ENCODE measurements at regions not wholly inside any gene's neighbourhood (a gene's known extent, or its start where the extent isn't known, plus 50 kb on each side); places are given as distances from the start of the nearest gene placed in this dataset.

- 98% methylated on average over 4 of the region's 4 CpGs for WGBS (ENCODE audit: insufficient coverage, low coverage, low lambda C conversion rate, missing lambda C conversion rate)
- no peak for TF ChIP-seq POLR2A (IDR thresholded peaks at IDR 0.05)
- TF ChIP-seq, protein P1, sequence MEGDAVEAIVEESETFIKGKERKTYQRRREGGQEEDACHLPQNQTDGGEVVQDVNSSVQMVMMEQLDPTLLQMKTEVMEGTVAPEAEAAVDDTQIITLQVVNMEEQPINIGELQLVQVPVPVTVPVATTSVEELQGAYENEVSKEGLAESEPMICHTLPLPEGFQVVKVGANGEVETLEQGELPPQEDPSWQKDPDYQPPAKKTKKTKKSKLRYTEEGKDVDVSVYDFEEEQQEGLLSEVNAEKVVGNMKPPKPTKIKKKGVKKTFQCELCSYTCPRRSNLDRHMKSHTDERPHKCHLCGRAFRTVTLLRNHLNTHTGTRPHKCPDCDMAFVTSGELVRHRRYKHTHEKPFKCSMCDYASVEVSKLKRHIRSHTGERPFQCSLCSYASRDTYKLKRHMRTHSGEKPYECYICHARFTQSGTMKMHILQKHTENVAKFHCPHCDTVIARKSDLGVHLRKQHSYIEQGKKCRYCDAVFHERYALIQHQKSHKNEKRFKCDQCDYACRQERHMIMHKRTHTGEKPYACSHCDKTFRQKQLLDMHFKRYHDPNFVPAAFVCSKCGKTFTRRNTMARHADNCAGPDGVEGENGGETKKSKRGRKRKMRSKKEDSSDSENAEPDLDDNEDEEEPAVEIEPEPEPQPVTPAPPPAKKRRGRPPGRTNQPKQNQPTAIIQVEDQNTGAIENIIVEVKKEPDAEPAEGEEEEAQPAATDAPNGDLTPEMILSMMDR (IDR thresholded peaks at IDR 0.05), result no peak
- no peaks in the 10 kb centered on the region for H3K9me3 ChIP-seq
- no peaks in the 10 kb centered on the region for H3K27me3 ChIP-seq
- peaks cover 0 to 11% (median 5%) of the 10 kb centered on the region in 4 donors for H3K4me1 ChIP-seq
- no peak for DNase-seq
- no peaks in the 10 kb centered on the region for H3K36me3 ChIP-seq
- no peak overlapping the region for H3K27ac ChIP-seq
- no peak overlapping the region for H3K4me3 ChIP-seq
- intact Hi-C loops (cut with DNase I), result no loop called here
- ATAC-seq, result no peak
These were observed 331.8 kb upstream of the B3GAT1 start for GRCh38 chr11:134743820-134744195.

- no peaks in the 10 kb centered on the region for H3K9me3 ChIP-seq
- no peak overlapping the region for H3K27ac ChIP-seq
- DNase-seq (no peak), ATAC-seq (peak; percentile 53 to 75 (median 70))
- no peaks in the 10 kb centered on the region for H3K27me3 ChIP-seq
- H3K4me1 ChIP-seq, result peaks cover 0 to 11% (median 5%) of the 10 kb centered on the region in 4 donors
- 41% methylated on average over 9 of the region's 12 CpGs for WGBS (ENCODE audit: insufficient coverage, low coverage, low lambda C conversion rate, missing lambda C conversion rate)
- TF ChIP-seq, protein P1 (IDR thresholded peaks at IDR 0.05), result no peak
- no peak for TF ChIP-seq POLR2A (IDR thresholded peaks at IDR 0.05)
- H3K36me3 ChIP-seq, result no peaks in the 10 kb centered on the region
- intact Hi-C loops (cut with DNase I), result no loop called here
- H3K4me3 ChIP-seq, result no peak overlapping the region
These were observed 331.1 kb upstream of the B3GAT1 start for GRCh38 chr11:134742956-134743819.

GRCh38 chr11:134742224-134742612 lies 330.2 kb upstream of the B3GAT1 start:
- Histone ChIP-seq H3K4me1 (peaks cover 0 to 11% (median 5%) of the 10 kb centered on the region in 4 donors), H3K27me3 (no peaks in the 10 kb centered on the region), H3K4me3 (no peak overlapping the region), H3K36me3 (no peaks in the 10 kb centered on the region), H3K9me3 (no peaks in the 10 kb centered on the region), H3K27ac (no peak overlapping the region)
- no peak for TF ChIP-seq POLR2A (IDR thresholded peaks at IDR 0.05)
- TF ChIP-seq, protein P1 (IDR thresholded peaks at IDR 0.05), result no peak
- WGBS (ENCODE audit: insufficient coverage, low coverage, low lambda C conversion rate, missing lambda C conversion rate), result 39% methylated on average over 6 of the region's 6 CpGs
- ATAC-seq (peak in 1 of 4 donors; percentile 60), DNase-seq (no peak)
- intact Hi-C loops (cut with DNase I), result no loop called here

GRCh38 chr11:134741453-134742223 lies 329.6 kb upstream of the B3GAT1 start:
- Histone ChIP-seq H3K4me3 (no peak overlapping the region), H3K27me3 (no peaks in the 10 kb centered on the region), H3K9me3 (no peaks in the 10 kb centered on the region), H3K27ac (no peak overlapping the region), H3K36me3 (no peaks in the 10 kb centered on the region), H3K4me1 (peaks cover 0 to 11% (median 5%) of the 10 kb centered on the region in 4 donors)
- no peak for TF ChIP-seq POLR2A (IDR thresholded peaks at IDR 0.05)
- TF ChIP-seq, protein P1 (IDR thresholded peaks at IDR 0.05), result no peak
- intact Hi-C loops (cut with DNase I), result no loop called here
- WGBS (ENCODE audit: insufficient coverage, low coverage, low lambda C conversion rate, missing lambda C conversion rate), result 49% methylated on average over 9 of the region's 10 CpGs
- ATAC-seq (peak in 3 of 4 donors; percentile 27 to 35 (median 31)), DNase-seq (no peak)

Measured in right lobe of liver (tissue), 6 donors.